NCI-H1436 treated with DMSO at 0.1 percent for 48 hours (cell line): ENCODE measurements at regions not wholly inside any gene's neighbourhood (a gene's known extent, or its start where the extent isn't known, plus 50 kb on each side); places are given as distances from the start of the nearest gene placed in this dataset.
A peak's percentile ranks its signal among the peaks of the same experiment; 100 is the strongest.

Source experiments
- DNase-seq: peaks from one replicate; lab custom pipeline; 2025; lab: John Stamatoyannopoulos, UW

- no peak for DNase-seq
These were observed 50.6 kb upstream of the GNAO1 start for GRCh38 chr16:56140645-56141044.

- DNase-seq, result no peak
These were observed 54.0 kb upstream of the GNAO1 start for GRCh38 chr16:56137269-56137668.

GRCh38 chr16:56136256-56136655, 55.0 kb upstream of the GNAO1 start:
- DNase-seq, result no peak

GRCh38 chr16:56134790-56135189, 56.5 kb upstream of the GNAO1 start:
- DNase-seq, result no peak

GRCh38 chr16:56125922-56126321, 65.4 kb upstream of the GNAO1 start:
- no peak for DNase-seq

GRCh38 chr16:56122251-56122650, 69.0 kb upstream of the GNAO1 start:
- DNase-seq, result no peak

GRCh38 chr16:56121156-56121500, 70.2 kb upstream of the GNAO1 start:
- no peak for DNase-seq

GRCh38 chr16:56120447-56121155, 70.7 kb upstream of the GNAO1 start:
- no peak for DNase-seq

- no peak for DNase-seq
These were observed 72.2 kb upstream of the GNAO1 start for GRCh38 chr16:56119133-56119532.

GRCh38 chr16:56116577-56116964, 74.7 kb upstream of the GNAO1 start:
- no peak for DNase-seq

- peak; percentile 51 for DNase-seq
These were observed 75.3 kb upstream of the GNAO1 start for GRCh38 chr16:56115817-56116576.

- DNase-seq, result no peak
These were observed 78.1 kb upstream of the GNAO1 start for GRCh38 chr16:56113223-56113622.

GRCh38 chr16:56111100-56111499, 80.2 kb upstream of the GNAO1 start:
- DNase-seq, result no peak

GRCh38 chr16:56109994-56110393, 81.3 kb upstream of the GNAO1 start:
- DNase-seq, result no peak

GRCh38 chr16:56109205-56109604, 82.1 kb upstream of the GNAO1 start:
- DNase-seq, result no peak

- peak; percentile 67 for DNase-seq
These were observed 82.6 kb upstream of the GNAO1 start for GRCh38 chr16:56108724-56109123.

- peak; percentile 31 for DNase-seq
These were observed 83.2 kb upstream of the GNAO1 start for GRCh38 chr16:56108056-56108471.

- no peak for DNase-seq
These were observed 84.8 kb upstream of the GNAO1 start for GRCh38 chr16:56106527-56106926.

- DNase-seq, result no peak
These were observed 88.4 kb upstream of the GNAO1 start for GRCh38 chr16:56102906-56103305.

- peak; percentile 89 for DNase-seq
These were observed 89.1 kb upstream of the GNAO1 start for GRCh38 chr16:56102183-56102686.

- no peak for DNase-seq
These were observed 89.8 kb upstream of the GNAO1 start for GRCh38 chr16:56101480-56101879.

GRCh38 chr16:56097306-56097705, 94.0 kb upstream of the GNAO1 start:
- DNase-seq, result no peak

GRCh38 chr16:56094231-56094630, 97.1 kb upstream of the GNAO1 start:
- DNase-seq, result no peak

- DNase-seq, result no peak
These were observed 98.2 kb upstream of the GNAO1 start for GRCh38 chr16:56093055-56093454.
